H7 (cell line): ENCODE measurements at regions not wholly inside any gene's neighbourhood (a gene's known extent, or its start where the extent isn't known, plus 50 kb on each side); places are given as distances from the start of the nearest gene placed in this dataset.

ENCODE experiments used
- DNase-seq: peaks from one replicate; pipeline ENCODE4 v3.0.0; 2012
- H3K27me3 ChIP-seq: 2 replicates; pipeline ENCODE4 v1.6.0; 2011; ENCODE audit warnings: mild to moderate bottlenecking, low read length; ENCODE audit not compliant: control insufficient read depth, insufficient read depth
- H3K36me3 ChIP-seq: replicated peaks from 2 replicates; pipeline ENCODE4 v1.5.1; 2011; ENCODE audit warnings: low read length; ENCODE audit not compliant: control insufficient read depth, insufficient read depth
- H3K4me3 ChIP-seq: 2 replicates; pipeline ENCODE4 v1.5.1; 2011; ENCODE audit warnings: low read depth, mild to moderate bottlenecking, control low read depth, low read length, moderate library complexity; ENCODE audit not compliant: insufficient read depth

- no peaks in the 10 kb centered on the region for H3K27me3 ChIP-seq
- H3K4me3 ChIP-seq: no peak overlapping the region
- H3K36me3 ChIP-seq: no peaks in the 10 kb centered on the region
- no peak for DNase-seq
Observed at GRCh38 chr10:120684226-120684625, 166.9 kb upstream of the WDR11 start.

- no peaks in the 10 kb centered on the region for H3K36me3 ChIP-seq
- no peak for DNase-seq
- no peak overlapping the region for H3K4me3 ChIP-seq
- H3K27me3 ChIP-seq: no peaks in the 10 kb centered on the region
Observed at GRCh38 chr10:120685136-120685535, 166.0 kb upstream of the WDR11 start.

GRCh38 chr10:120688928-120689327, 162.2 kb upstream of the WDR11 start:
- DNase-seq: no peak
- no peak overlapping the region for H3K4me3 ChIP-seq
- H3K36me3 ChIP-seq: no peaks in the 10 kb centered on the region
- H3K27me3 ChIP-seq: no peaks in the 10 kb centered on the region

GRCh38 chr10:120689777-120690529, 161.2 kb upstream of the WDR11 start:
- Histone ChIP-seq H3K4me3 (no peak overlapping the region), H3K27me3 (no peaks in the 10 kb centered on the region)
- DNase-seq: no peak

GRCh38 chr10:120691625-120692024, 159.5 kb upstream of the WDR11 start:
- no peak for DNase-seq
- Histone ChIP-seq H3K27me3 (no peaks in the 10 kb centered on the region), H3K36me3 (no peaks in the 10 kb centered on the region), H3K4me3 (no peak overlapping the region)

More at GRCh38 chr10:120689777-120690529, 161.2 kb upstream of the WDR11 start:
- no peaks in the 10 kb centered on the region for H3K36me3 ChIP-seq

- H3K4me3 ChIP-seq: no peak overlapping the region
- no peaks in the 10 kb centered on the region for H3K27me3 ChIP-seq
- H3K36me3 ChIP-seq: no peaks in the 10 kb centered on the region
- no peak for DNase-seq
Observed at GRCh38 chr10:120700426-120700825, 150.7 kb upstream of the WDR11 start.

GRCh38 chr10:120701381-120701780, 149.8 kb upstream of the WDR11 start:
- Histone ChIP-seq H3K36me3 (no peaks in the 10 kb centered on the region), H3K4me3 (no peak overlapping the region), H3K27me3 (no peaks in the 10 kb centered on the region)
- no peak for DNase-seq

GRCh38 chr10:120702032-120702431, 149.1 kb upstream of the WDR11 start:
- Histone ChIP-seq H3K36me3 (no peaks in the 10 kb centered on the region), H3K4me3 (no peak overlapping the region), H3K27me3 (no peaks in the 10 kb centered on the region)
- DNase-seq: no peak

- no peak for DNase-seq
- H3K36me3 ChIP-seq: no peaks in the 10 kb centered on the region
- no peaks in the 10 kb centered on the region for H3K27me3 ChIP-seq
- no peak overlapping the region for H3K4me3 ChIP-seq
Observed at GRCh38 chr10:120705309-120705708, 145.9 kb upstream of the WDR11 start.

- H3K4me3 ChIP-seq: no peak overlapping the region
- no peaks in the 10 kb centered on the region for H3K36me3 ChIP-seq
- no peaks in the 10 kb centered on the region for H3K27me3 ChIP-seq
- no peak for DNase-seq
Observed at GRCh38 chr10:120710076-120710475, 141.1 kb upstream of the WDR11 start.

GRCh38 chr10:120711860-120712259, 139.3 kb upstream of the WDR11 start:
- Histone ChIP-seq H3K36me3 (no peaks in the 10 kb centered on the region), H3K4me3 (no peak overlapping the region)
- no peak for DNase-seq

GRCh38 chr10:120713573-120714205, 137.5 kb upstream of the WDR11 start:
- no peaks in the 10 kb centered on the region for H3K36me3 ChIP-seq
- H3K4me3 ChIP-seq: no peak overlapping the region
- no peak for DNase-seq
- H3K27me3 ChIP-seq: no peaks in the 10 kb centered on the region

More at GRCh38 chr10:120711860-120712259, 139.3 kb upstream of the WDR11 start:
- H3K27me3 ChIP-seq: no peaks in the 10 kb centered on the region

GRCh38 chr10:120715171-120715570, 136.0 kb upstream of the WDR11 start:
- Histone ChIP-seq H3K4me3 (no peak overlapping the region), H3K27me3 (no peaks in the 10 kb centered on the region), H3K36me3 (no peaks in the 10 kb centered on the region)
- no peak for DNase-seq

- Histone ChIP-seq H3K36me3 (no peaks in the 10 kb centered on the region), H3K4me3 (no peak overlapping the region), H3K27me3 (no peaks in the 10 kb centered on the region)
- no peak for DNase-seq
Observed at GRCh38 chr10:120719333-120719732, 131.8 kb upstream of the WDR11 start.

GRCh38 chr10:120727001-120727400, 124.2 kb upstream of the WDR11 start:
- Histone ChIP-seq H3K36me3 (no peaks in the 10 kb centered on the region), H3K4me3 (no peak overlapping the region), H3K27me3 (no peaks in the 10 kb centered on the region)
- no peak for DNase-seq
